ENCODE measurements at regions not wholly inside any gene's neighbourhood (a gene's known extent, or its start where the extent isn't known, plus 50 kb on each side); places are given as distances from the start of the nearest gene placed in this dataset.

- DNase-seq, result no peak
- H3K27me3 Mint-ChIP-seq, result peaks cover 5% of the 10 kb centered on the region
- H3K4me3 Mint-ChIP-seq, result no peak overlapping the region
- no peaks in the 10 kb centered on the region for H3K4me1 Mint-ChIP-seq
- peaks cover 2% of the 10 kb centered on the region for H3K27me3 ChIP-seq (ENCODE audit: control insufficient read depth, insufficient read depth, low read length)
- H3K4me1 ChIP-seq (ENCODE audit: control insufficient read depth, insufficient read depth, low read length, poor library complexity, severe bottlenecking), result no peaks in the 10 kb centered on the region
- no peaks in the 10 kb centered on the region for H3K9me3 ChIP-seq (ENCODE audit: control insufficient read depth in 2 of 2, low read length in 2 of 2)
- no peaks in the 10 kb centered on the region for H3K36me3 ChIP-seq (ENCODE audit: control insufficient read depth, insufficient read depth, low read length)
- no peaks in the 10 kb centered on the region for H3K36me3 Mint-ChIP-seq
- H3K27ac ChIP-seq (ENCODE audit: insufficient read depth, low read length, poor library complexity, severe bottlenecking), result no peak overlapping the region
- ATAC-seq (ENCODE audit: low read depth in 2 of 2), result no peak
- H3K4me3 ChIP-seq (ENCODE audit: low read depth, low read length), result no peak overlapping the region
- no peak overlapping the region for H3K27ac Mint-ChIP-seq
- no peaks in the 10 kb centered on the region for H3K9me3 Mint-ChIP-seq
Measured at GRCh38 chr21:15206514-15206913, 141.7 kb upstream of the NRIP1 start.

GRCh38 chr21:15207231-15207630, 142.4 kb upstream of the NRIP1 start:
- ATAC-seq (ENCODE audit: low read depth in 2 of 2) (no peak), DNase-seq (no peak)
- Histone ChIP-seq H3K4me1 (ENCODE audit: control insufficient read depth, insufficient read depth, low read length, poor library complexity, severe bottlenecking) (no peaks in the 10 kb centered on the region), H3K27ac (ENCODE audit: insufficient read depth, low read length, poor library complexity, severe bottlenecking) (no peak overlapping the region), H3K4me3 (ENCODE audit: low read depth, low read length) (no peak overlapping the region), H3K9me3 (ENCODE audit: control insufficient read depth in 2 of 2, low read length in 2 of 2) (no peaks in the 10 kb centered on the region), H3K36me3 (ENCODE audit: control insufficient read depth, insufficient read depth, low read length) (no peaks in the 10 kb centered on the region), H3K27me3 (ENCODE audit: control insufficient read depth, insufficient read depth, low read length) (peaks cover 2% of the 10 kb centered on the region)
- peaks cover 5% of the 10 kb centered on the region for H3K27me3 Mint-ChIP-seq
- H3K4me1 Mint-ChIP-seq, result no peaks in the 10 kb centered on the region
- no peak overlapping the region for H3K4me3 Mint-ChIP-seq
- H3K27ac Mint-ChIP-seq, result no peak overlapping the region
- H3K9me3 Mint-ChIP-seq, result peaks cover 0 to 2% (median 0%) of the 10 kb centered on the region in 7 donors
- no peaks in the 10 kb centered on the region for H3K36me3 Mint-ChIP-seq

GRCh38 chr21:15207635-15208370, 143.0 kb upstream of the NRIP1 start:
- Histone ChIP-seq H3K36me3 (ENCODE audit: control insufficient read depth, insufficient read depth, low read length) (no peaks in the 10 kb centered on the region), H3K4me3 (ENCODE audit: low read depth, low read length) (no peak overlapping the region), H3K27me3 (ENCODE audit: control insufficient read depth, insufficient read depth, low read length) (peaks cover 2% of the 10 kb centered on the region), H3K4me1 (ENCODE audit: control insufficient read depth, insufficient read depth, low read length, poor library complexity, severe bottlenecking) (no peaks in the 10 kb centered on the region), H3K27ac (ENCODE audit: insufficient read depth, low read length, poor library complexity, severe bottlenecking) (no peak overlapping the region), H3K9me3 (ENCODE audit: control insufficient read depth in 2 of 2, low read length in 2 of 2) (no peaks in the 10 kb centered on the region)
- Mint-ChIP-seq H3K4me1 (no peaks in the 10 kb centered on the region), H3K36me3 (no peaks in the 10 kb centered on the region), H3K27me3 (peaks cover 5% of the 10 kb centered on the region), H3K9me3 (peaks cover 0 to 2% (median 0%) of the 10 kb centered on the region in 7 donors), H3K4me3 (no peak overlapping the region), H3K27ac (no peak overlapping the region)
- DNase-seq, result no peak
- no peak for ATAC-seq (ENCODE audit: low read depth in 2 of 2)

- ATAC-seq (ENCODE audit: low read depth in 2 of 2) (no peak), DNase-seq (no peak)
- Mint-ChIP-seq H3K4me3 (no peak overlapping the region), H3K4me1 (no peaks in the 10 kb centered on the region), H3K36me3 (no peaks in the 10 kb centered on the region), H3K9me3 (peaks cover 0 to 2% (median 0%) of the 10 kb centered on the region in 7 donors), H3K27ac (no peak overlapping the region), H3K27me3 (peaks cover 5% of the 10 kb centered on the region)
- Histone ChIP-seq H3K36me3 (ENCODE audit: control insufficient read depth, insufficient read depth, low read length) (no peaks in the 10 kb centered on the region), H3K27ac (ENCODE audit: insufficient read depth, low read length, poor library complexity, severe bottlenecking) (no peak overlapping the region), H3K4me1 (ENCODE audit: control insufficient read depth, insufficient read depth, low read length, poor library complexity, severe bottlenecking) (no peaks in the 10 kb centered on the region), H3K4me3 (ENCODE audit: low read depth, low read length) (no peak overlapping the region), H3K27me3 (ENCODE audit: control insufficient read depth, insufficient read depth, low read length) (peaks cover 2% of the 10 kb centered on the region), H3K9me3 (ENCODE audit: control insufficient read depth in 2 of 2, low read length in 2 of 2) (no peaks in the 10 kb centered on the region)
Measured at GRCh38 chr21:15208786-15209185, 144.0 kb upstream of the NRIP1 start.

GRCh38 chr21:15209224-15209623, 144.4 kb upstream of the NRIP1 start:
- peaks cover 5% of the 10 kb centered on the region for H3K27me3 Mint-ChIP-seq
- H3K9me3 Mint-ChIP-seq, result peaks cover 0 to 2% (median 0%) of the 10 kb centered on the region in 7 donors
- no peaks in the 10 kb centered on the region for H3K36me3 ChIP-seq (ENCODE audit: control insufficient read depth, insufficient read depth, low read length)
- no peak overlapping the region for H3K4me3 ChIP-seq (ENCODE audit: low read depth, low read length)
- no peak overlapping the region for H3K27ac ChIP-seq (ENCODE audit: insufficient read depth, low read length, poor library complexity, severe bottlenecking)
- H3K27ac Mint-ChIP-seq, result no peak overlapping the region
- H3K4me1 ChIP-seq (ENCODE audit: control insufficient read depth, insufficient read depth, low read length, poor library complexity, severe bottlenecking), result no peaks in the 10 kb centered on the region
- peaks cover 2% of the 10 kb centered on the region for H3K27me3 ChIP-seq (ENCODE audit: control insufficient read depth, insufficient read depth, low read length)
- H3K9me3 ChIP-seq (ENCODE audit: control insufficient read depth in 2 of 2, low read length in 2 of 2), result no peaks in the 10 kb centered on the region
- H3K36me3 Mint-ChIP-seq, result no peaks in the 10 kb centered on the region
- DNase-seq (no peak), ATAC-seq (ENCODE audit: low read depth in 2 of 2) (no peak)
- no peak overlapping the region for H3K4me3 Mint-ChIP-seq
- no peaks in the 10 kb centered on the region for H3K4me1 Mint-ChIP-seq

GRCh38 chr21:15210235-15210678, 145.5 kb upstream of the NRIP1 start:
- Mint-ChIP-seq H3K4me3 (no peak overlapping the region), H3K36me3 (no peaks in the 10 kb centered on the region), H3K4me1 (no peaks in the 10 kb centered on the region), H3K9me3 (peaks cover 0 to 2% (median 0%) of the 10 kb centered on the region in 7 donors), H3K27ac (no peak overlapping the region), H3K27me3 (peaks cover 5% of the 10 kb centered on the region)
- no peak overlapping the region for H3K27ac ChIP-seq (ENCODE audit: insufficient read depth, low read length, poor library complexity, severe bottlenecking)
- DNase-seq (no peak), ATAC-seq (ENCODE audit: low read depth in 2 of 2) (no peak)
- H3K9me3 ChIP-seq (ENCODE audit: control insufficient read depth in 2 of 2, low read length in 2 of 2), result no peaks in the 10 kb centered on the region
- H3K4me3 ChIP-seq (ENCODE audit: low read depth, low read length), result no peak overlapping the region
- H3K27me3 ChIP-seq (ENCODE audit: control insufficient read depth, insufficient read depth, low read length), result no peaks in the 10 kb centered on the region
- no peaks in the 10 kb centered on the region for H3K36me3 ChIP-seq (ENCODE audit: control insufficient read depth, insufficient read depth, low read length)
- H3K4me1 ChIP-seq (ENCODE audit: control insufficient read depth, insufficient read depth, low read length, poor library complexity, severe bottlenecking), result no peaks in the 10 kb centered on the region

- Mint-ChIP-seq H3K4me3 (no peak overlapping the region), H3K4me1 (no peaks in the 10 kb centered on the region)
Measured at GRCh38 chr21:15211491-15212133, 146.8 kb upstream of the NRIP1 start.

GRCh38 chr21:15212206-15212605, 147.4 kb upstream of the NRIP1 start:
- peaks cover 3% of the 10 kb centered on the region for H3K27me3 Mint-ChIP-seq
- H3K4me3 ChIP-seq (ENCODE audit: low read depth, low read length), result no peak overlapping the region
- no peak overlapping the region for H3K4me3 Mint-ChIP-seq
- no peaks in the 10 kb centered on the region for H3K4me1 ChIP-seq (ENCODE audit: control insufficient read depth, insufficient read depth, low read length, poor library complexity, severe bottlenecking)
- no peak for DNase-seq
- H3K9me3 Mint-ChIP-seq, result peaks cover 0 to 2% (median 0%) of the 10 kb centered on the region in 7 donors
- ATAC-seq (ENCODE audit: low read depth in 2 of 2), result no peak
- H3K36me3 Mint-ChIP-seq, result no peaks in the 10 kb centered on the region
- H3K9me3 ChIP-seq (ENCODE audit: control insufficient read depth in 2 of 2, low read length in 2 of 2), result no peaks in the 10 kb centered on the region
- no peaks in the 10 kb centered on the region for H3K36me3 ChIP-seq (ENCODE audit: control insufficient read depth, insufficient read depth, low read length)
- no peak overlapping the region for H3K27ac Mint-ChIP-seq
- H3K4me1 Mint-ChIP-seq, result no peaks in the 10 kb centered on the region
- no peak overlapping the region for H3K27ac ChIP-seq (ENCODE audit: insufficient read depth, low read length, poor library complexity, severe bottlenecking)
- no peaks in the 10 kb centered on the region for H3K27me3 ChIP-seq (ENCODE audit: control insufficient read depth, insufficient read depth, low read length)

More at GRCh38 chr21:15211491-15212133, 146.8 kb upstream of the NRIP1 start:
- ATAC-seq (ENCODE audit: low read depth in 2 of 2) (no peak), DNase-seq (no peak)
- Histone ChIP-seq H3K9me3 (ENCODE audit: control insufficient read depth in 2 of 2, low read length in 2 of 2) (no peaks in the 10 kb centered on the region), H3K36me3 (ENCODE audit: control insufficient read depth, insufficient read depth, low read length) (no peaks in the 10 kb centered on the region), H3K27ac (ENCODE audit: insufficient read depth, low read length, poor library complexity, severe bottlenecking) (no peak overlapping the region), H3K27me3 (ENCODE audit: control insufficient read depth, insufficient read depth, low read length) (no peaks in the 10 kb centered on the region), H3K4me1 (ENCODE audit: control insufficient read depth, insufficient read depth, low read length, poor library complexity, severe bottlenecking) (no peaks in the 10 kb centered on the region), H3K4me3 (ENCODE audit: low read depth, low read length) (no peak overlapping the region)
- Mint-ChIP-seq H3K9me3 (peaks cover 0 to 2% (median 0%) of the 10 kb centered on the region in 7 donors), H3K36me3 (no peaks in the 10 kb centered on the region), H3K27me3 (peaks cover 5% of the 10 kb centered on the region), H3K27ac (no peak overlapping the region)

Data from CD4-positive, CD25-positive, alpha-beta regulatory T cell (primary cell).